NCI-H69 (cell line): ENCODE measurements at regions not wholly inside any gene's neighbourhood (a gene's known extent, or its start where the extent isn't known, plus 50 kb on each side); places are given as distances from the start of the nearest gene placed in this dataset.

Source experiments
- DNase-seq: peaks from one replicate; lab custom pipeline; 2025; lab: John Stamatoyannopoulos, UW

GRCh38 chr14:62097072-62097471 is 334.9 kb downstream of the SNAPC1 start:
- no peak for DNase-seq

- DNase-seq: no peak
Observed at GRCh38 chr14:62097824-62098223, 335.6 kb downstream of the SNAPC1 start.

- DNase-seq: no peak
Observed at GRCh38 chr14:62098357-62098756, 336.1 kb downstream of the SNAPC1 start.

GRCh38 chr14:62099091-62099490 is 336.9 kb downstream of the SNAPC1 start:
- no peak for DNase-seq

GRCh38 chr14:62101189-62101588 is 339.0 kb downstream of the SNAPC1 start:
- no peak for DNase-seq

- DNase-seq: no peak
Observed at GRCh38 chr14:62101673-62102348, 339.6 kb downstream of the SNAPC1 start.

GRCh38 chr14:62102349-62102725 is 340.1 kb downstream of the SNAPC1 start:
- no peak for DNase-seq

GRCh38 chr14:62103464-62103863 is 341.2 kb downstream of the SNAPC1 start:
- no peak for DNase-seq

- no peak for DNase-seq
Observed at GRCh38 chr14:62110941-62111340, 348.7 kb downstream of the SNAPC1 start.

- peak; percentile 94 for DNase-seq
Observed at GRCh38 chr14:62117010-62117750, 355.0 kb downstream of the SNAPC1 start.

GRCh38 chr14:62117751-62118105 is 355.5 kb downstream of the SNAPC1 start:
- no peak for DNase-seq

- DNase-seq: no peak
Observed at GRCh38 chr14:62118461-62118860, 356.2 kb downstream of the SNAPC1 start.

- DNase-seq: no peak
Observed at GRCh38 chr14:62118871-62119270, 356.7 kb downstream of the SNAPC1 start.

- no peak for DNase-seq
Observed at GRCh38 chr14:62123961-62124360, 361.7 kb downstream of the SNAPC1 start.

- no peak for DNase-seq
Observed at GRCh38 chr14:62125793-62126192, 363.6 kb downstream of the SNAPC1 start.

GRCh38 chr14:62126879-62127478 is 364.8 kb downstream of the SNAPC1 start:
- DNase-seq: peak; percentile 80

GRCh38 chr14:62130441-62130840 is 368.2 kb downstream of the SNAPC1 start:
- no peak for DNase-seq

- no peak for DNase-seq
Observed at GRCh38 chr14:62133776-62134550, 371.7 kb downstream of the SNAPC1 start.

GRCh38 chr14:62138593-62138992 is 376.4 kb downstream of the SNAPC1 start:
- DNase-seq: no peak

- no peak for DNase-seq
Observed at GRCh38 chr14:62141139-62141538, 378.9 kb downstream of the SNAPC1 start.

GRCh38 chr14:62143245-62143644 is 381.0 kb downstream of the SNAPC1 start:
- no peak for DNase-seq

- DNase-seq: no peak
Observed at GRCh38 chr14:62144863-62145262, 382.6 kb downstream of the SNAPC1 start.

GRCh38 chr14:62146030-62146429 is 383.8 kb downstream of the SNAPC1 start:
- DNase-seq: no peak
